ENCODE measurements at regions not wholly inside any gene's neighbourhood (a gene's known extent, or its start where the extent isn't known, plus 50 kb on each side); places are given as distances from the start of the nearest gene placed in this dataset.

DNA sequence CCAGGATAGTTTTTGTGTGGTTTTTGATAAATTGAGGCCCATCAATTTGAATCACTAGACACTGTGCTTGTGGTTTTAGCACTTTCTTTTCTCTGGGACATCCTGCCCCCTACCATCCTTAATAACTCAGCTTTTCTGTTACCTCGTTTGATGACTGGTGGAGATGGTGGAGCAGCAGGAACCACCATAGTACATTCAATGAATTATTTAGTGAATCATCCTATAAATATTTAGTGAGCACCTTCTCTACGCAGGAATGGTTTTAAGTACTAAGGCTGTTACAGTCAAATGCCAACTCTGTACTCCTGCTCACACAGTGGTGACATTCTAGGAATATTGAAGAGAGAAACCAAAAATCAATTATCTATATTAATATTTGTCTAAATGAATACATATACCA is 585.2 kb downstream of the HAO1 start:
- Histone ChIP-seq H3K4me1 (no peaks in the 10 kb centered on the region), H3K4me3 (no peak overlapping the region), H3K27me3 (no peaks in the 10 kb centered on the region), H3K36me3 (no peaks in the 10 kb centered on the region), H3K9me3 (no peaks in the 10 kb centered on the region), H3K27ac (no peak overlapping the region)
- TF ChIP-seq, protein P1, sequence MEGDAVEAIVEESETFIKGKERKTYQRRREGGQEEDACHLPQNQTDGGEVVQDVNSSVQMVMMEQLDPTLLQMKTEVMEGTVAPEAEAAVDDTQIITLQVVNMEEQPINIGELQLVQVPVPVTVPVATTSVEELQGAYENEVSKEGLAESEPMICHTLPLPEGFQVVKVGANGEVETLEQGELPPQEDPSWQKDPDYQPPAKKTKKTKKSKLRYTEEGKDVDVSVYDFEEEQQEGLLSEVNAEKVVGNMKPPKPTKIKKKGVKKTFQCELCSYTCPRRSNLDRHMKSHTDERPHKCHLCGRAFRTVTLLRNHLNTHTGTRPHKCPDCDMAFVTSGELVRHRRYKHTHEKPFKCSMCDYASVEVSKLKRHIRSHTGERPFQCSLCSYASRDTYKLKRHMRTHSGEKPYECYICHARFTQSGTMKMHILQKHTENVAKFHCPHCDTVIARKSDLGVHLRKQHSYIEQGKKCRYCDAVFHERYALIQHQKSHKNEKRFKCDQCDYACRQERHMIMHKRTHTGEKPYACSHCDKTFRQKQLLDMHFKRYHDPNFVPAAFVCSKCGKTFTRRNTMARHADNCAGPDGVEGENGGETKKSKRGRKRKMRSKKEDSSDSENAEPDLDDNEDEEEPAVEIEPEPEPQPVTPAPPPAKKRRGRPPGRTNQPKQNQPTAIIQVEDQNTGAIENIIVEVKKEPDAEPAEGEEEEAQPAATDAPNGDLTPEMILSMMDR (IDR thresholded peaks at IDR 0.05), result no peak
- DNase-seq (no peak), ATAC-seq (no peak)
- intact Hi-C loops (cut with DNase I), result no loop called here

GRCh38 chr20:7358670-7359069 is 581.6 kb downstream of the HAO1 start:
- TF ChIP-seq, protein P1 (IDR thresholded peaks at IDR 0.05), result no peak
- no peak overlapping the region for H3K4me3 ChIP-seq
- ATAC-seq, result no peak

DNA sequence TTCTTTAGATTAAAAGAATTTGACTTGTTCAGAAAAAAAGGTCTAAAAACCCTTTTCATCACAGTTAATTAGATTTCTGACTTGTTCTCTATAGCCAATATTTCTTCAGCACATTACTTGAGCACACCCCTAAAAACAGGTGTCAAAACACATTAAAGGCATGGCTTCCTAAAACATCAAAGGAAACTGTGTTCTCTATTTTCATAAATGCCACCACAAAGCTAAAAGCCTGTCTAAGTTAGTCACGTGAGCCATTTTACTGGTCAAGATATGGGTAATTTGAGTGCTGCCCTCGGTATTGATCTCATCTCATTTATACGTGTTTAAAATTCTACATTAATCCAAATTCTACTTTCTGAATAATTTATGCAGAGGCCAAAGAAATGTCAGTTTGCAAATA is 580.5 kb downstream of the HAO1 start:
- ATAC-seq (no peak), DNase-seq (no peak)
- TF ChIP-seq, protein P1 (IDR thresholded peaks at IDR 0.05), result no peak
- H3K27ac ChIP-seq, result no peak overlapping the region
- H3K4me1 ChIP-seq, result no peaks in the 10 kb centered on the region
- H3K4me3 ChIP-seq, result no peak overlapping the region
- no peaks in the 10 kb centered on the region for H3K27me3 ChIP-seq
- no peaks in the 10 kb centered on the region for H3K9me3 ChIP-seq
- no peaks in the 10 kb centered on the region for H3K36me3 ChIP-seq
- intact Hi-C loops (cut with DNase I), result no loop called here

More at GRCh38 chr20:7358670-7359069, 581.6 kb downstream of the HAO1 start:
- Histone ChIP-seq H3K27ac (no peak overlapping the region), H3K27me3 (no peaks in the 10 kb centered on the region), H3K4me1 (no peaks in the 10 kb centered on the region), H3K9me3 (no peaks in the 10 kb centered on the region), H3K36me3 (no peaks in the 10 kb centered on the region)
- no peak for DNase-seq
- intact Hi-C loops (cut with DNase I), result no loop called here

DNA sequence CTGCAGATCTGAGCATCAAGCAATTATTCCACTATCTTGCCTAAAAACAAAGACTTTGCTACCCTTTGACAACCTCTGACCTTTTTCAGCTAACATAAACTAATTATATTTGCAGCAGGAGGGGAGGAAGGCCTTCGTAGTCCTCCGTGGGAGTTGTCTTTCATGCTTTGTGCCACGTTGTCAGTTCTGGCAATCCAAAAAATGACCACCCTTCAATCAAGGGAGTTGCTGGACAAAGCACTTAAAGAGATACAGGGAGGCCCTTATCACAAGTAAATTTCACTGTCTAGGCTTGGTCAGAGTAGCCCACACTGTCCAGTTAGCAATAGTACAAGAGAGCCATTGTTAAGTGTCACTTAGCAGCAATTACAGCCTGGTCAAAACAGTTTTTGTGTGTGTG is 578.9 kb downstream of the HAO1 start:
- no peaks in the 10 kb centered on the region for H3K36me3 ChIP-seq
- H3K4me3 ChIP-seq, result no peak overlapping the region
- ATAC-seq (no peak), DNase-seq (no peak)
- peaks cover 0 to 5% of the 10 kb centered on the region in 2 donors for H3K9me3 ChIP-seq
- intact Hi-C loops (cut with DNase I), result no loop called here
- TF ChIP-seq, protein P1 (IDR thresholded peaks at IDR 0.05), result no peak
- no peaks in the 10 kb centered on the region for H3K27me3 ChIP-seq
- H3K4me1 ChIP-seq, result no peaks in the 10 kb centered on the region
- no peak overlapping the region for H3K27ac ChIP-seq

DNA sequence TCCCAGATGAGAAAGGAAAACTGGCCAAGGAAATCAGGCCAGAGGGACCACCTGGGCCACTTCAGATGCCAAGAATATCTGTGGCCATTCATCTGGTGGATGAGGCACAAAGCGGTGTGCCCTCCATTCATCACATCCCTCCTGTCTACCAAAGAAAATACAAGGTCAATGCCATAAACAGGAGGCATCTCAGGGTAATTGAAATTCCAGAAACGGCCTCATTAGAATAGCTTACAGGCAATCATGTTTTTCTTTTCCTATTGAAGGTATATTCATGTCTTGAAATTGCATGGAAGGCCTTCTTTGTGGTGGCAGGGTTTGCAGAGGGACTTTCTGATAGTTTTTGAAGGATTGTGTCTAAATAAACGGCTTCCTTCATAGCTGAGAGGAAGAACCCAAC is 578.3 kb downstream of the HAO1 start:
- TF ChIP-seq, protein P1 (IDR thresholded peaks at IDR 0.05), result no peak
- intact Hi-C loops (cut with DNase I), result no loop called here
- no peak for ATAC-seq
- Histone ChIP-seq H3K27me3 (no peaks in the 10 kb centered on the region), H3K9me3 (peaks cover 0 to 5% of the 10 kb centered on the region in 2 donors), H3K36me3 (no peaks in the 10 kb centered on the region), H3K4me3 (no peak overlapping the region), H3K27ac (no peak overlapping the region), H3K4me1 (no peaks in the 10 kb centered on the region)
- DNase-seq, result no peak
